Endothelial cell of umbilical vein (primary cell): ENCODE measurements at regions not wholly inside any gene's neighbourhood (a gene's known extent, or its start where the extent isn't known, plus 50 kb on each side); places are given as distances from the start of the nearest gene placed in this dataset.

Experiments used
- BruUV-seq: library from RNA; stranded (reverse); fragments of 400-500 nt; replicated peaks from 2 replicates; lab custom pipeline; 2021; lab: Mats Ljungman, UMichigan
- CTCF ChIA-PET: fragments of 300-600, 350-600 bp; sonication (Branson Sonifier 250); formaldehyde crosslinking; loops from one replicate; lab custom pipeline; 2021; ENCODE audit warnings: antibody characterized with exemption, inconsistent platforms; lab: Charles Lee
- POLR2A ChIA-PET: fragments of 300-600, 350-600 bp; sonication (Branson Sonifier 250); formaldehyde crosslinking; loops from one replicate; lab custom pipeline; 2021; ENCODE audit warnings: antibody characterized with exemption, inconsistent platforms; lab: Charles Lee
- DNase-seq: peaks from one replicate; pipeline ENCODE4 v3.0.0-alpha.2; 2011; ENCODE audit warnings: low read depth, low spot score
- FAIRE-seq: peaks from 2 replicates; lab custom pipeline; 2011; peaks lifted over from hg19 to GRCh38; lab: Jason Lieb, UNC
- H2AFZ ChIP-seq: 2 replicates; pipeline ENCODE4 v1.6.0; 2012; ENCODE audit warnings: low read depth, low read length, control low read depth, inconsistent platforms
- H3K27ac ChIP-seq: 2 replicates; pipeline ENCODE4 v1.5.1; 2011; ENCODE audit warnings: low read depth, mild to moderate bottlenecking, control low read depth, low read length, moderate library complexity; ENCODE audit not compliant: insufficient read depth
- H3K27me3 ChIP-seq, 2 experiments: 2 replicates each; pipeline versions ENCODE4 v1.6.0 to v1.6.1; 2011; ENCODE audit warnings: low read length in 2 of 2, mixed read lengths in 1 of 2; ENCODE audit not compliant: control insufficient read depth in 2 of 2, insufficient read depth in 2 of 2
- H3K36me3 ChIP-seq, 2 experiments: 2 replicates in 1 of 2; 3 replicates in 1 of 2; pipeline ENCODE4 v1.5.1; 2011; ENCODE audit warnings: low read length in 2 of 2, mild to moderate bottlenecking in 1 of 2, moderate library complexity in 1 of 2; ENCODE audit not compliant: control insufficient read depth in 2 of 2, insufficient read depth in 2 of 2; ENCODE audit errors: extremely low read depth in 1 of 2
- H3K4me1 ChIP-seq: 3 replicates; pipeline ENCODE4 v1.5.1; 2011; ENCODE audit warnings: mild to moderate bottlenecking, low read length; ENCODE audit not compliant: control insufficient read depth, insufficient read depth; ENCODE audit errors: extremely low read depth
- H3K4me2 ChIP-seq: 2 replicates; pipeline ENCODE4 v1.6.1; 2011; ENCODE audit warnings: low read length, control low read depth, mixed read lengths; ENCODE audit not compliant: insufficient read depth
- H3K4me3 ChIP-seq, 3 experiments: fragments of 200-600 bp in 1 of 3; sonication (generic), shearing (Covaris generic) in 1 of 3; replicated peaks in 1 of 3; 2 replicates each; pipeline ENCODE4 v1.5.1; 2011 to 2016; ENCODE audit warnings: control low read depth in 3 of 3, low read length in 3 of 3, mild to moderate bottlenecking in 2 of 3, inconsistent platforms in 1 of 3, low read depth in 1 of 3, moderate library complexity in 1 of 3; ENCODE audit not compliant: insufficient read depth in 1 of 3
- H3K79me2 ChIP-seq: 2 replicates; pipeline ENCODE4 v1.6.0; 2012; ENCODE audit warnings: low read length, inconsistent platforms; ENCODE audit not compliant: control insufficient read depth, insufficient read depth
- H3K9ac ChIP-seq: replicated peaks from 2 replicates; pipeline ENCODE3; 2011; ENCODE audit warnings: low read length, control low read depth; ENCODE audit not compliant: insufficient read depth; ENCODE audit errors: extremely low read depth
- H3K9me1 ChIP-seq: replicated peaks from 3 replicates; pipeline ENCODE4 v1.6.0; 2011; ENCODE audit warnings: mild to moderate bottlenecking, low read length; ENCODE audit not compliant: control insufficient read depth, insufficient read depth; ENCODE audit errors: extremely low read depth
- H3K9me3 ChIP-seq: replicated peaks from 2 replicates; pipeline ENCODE4 v1.5.1; 2012; ENCODE audit warnings: low read length, inconsistent platforms; ENCODE audit not compliant: control insufficient read depth, insufficient read depth
- H4K20me1 ChIP-seq: replicated peaks from 2 replicates; pipeline ENCODE3; 2011; ENCODE audit warnings: mild to moderate bottlenecking, low read length; ENCODE audit not compliant: control insufficient read depth, insufficient read depth; ENCODE audit errors: extremely low read depth
- EZH2 ChIP-seq: IDR thresholded peaks from 2 replicates; pipeline ENCODE4 v1.6.1; 2012; ENCODE audit warnings: borderline replicate concordance, low read depth, mild to moderate bottlenecking, moderate library complexity, low read length, inconsistent platforms; ENCODE audit not compliant: severe bottlenecking
- FOS ChIP-seq: IDR thresholded peaks from 2 replicates; pipeline ENCODE4 v1.6.1; 2011; ENCODE audit warnings: mild to moderate bottlenecking, low read length, moderate library complexity, borderline replicate concordance; ENCODE audit not compliant: insufficient read depth
- GATA2 ChIP-seq: IDR thresholded peaks from 2 replicates; pipeline ENCODE4 v1.7.0; 2011; ENCODE audit warnings: low read depth, mild to moderate bottlenecking, moderate library complexity, mixed read lengths, low read length; ENCODE audit not compliant: insufficient read length, insufficient read depth
- MYC ChIP-seq: IDR thresholded peaks from one replicate; pipeline ENCODE4 v1.6.1; 2011; ENCODE audit warnings: mild to moderate bottlenecking, low read depth, low read length
- POLR2A ChIP-seq: IDR thresholded peaks from 2 replicates; pipeline ENCODE4 v1.6.1; 2012; ENCODE audit warnings: low read depth, mild to moderate bottlenecking, control low read depth, low read length
- POLR2AphosphoS5 ChIP-seq: IDR thresholded peaks from 2 replicates; pipeline ENCODE4 v1.6.1; 2012; ENCODE audit warnings: low read depth, mild to moderate bottlenecking, control low read depth, low read length, moderate library complexity; ENCODE audit not compliant: insufficient read depth
- dilution Hi-C: fragments of 300-500 bp; cut with MboI; formaldehyde crosslinking; loops from one replicate; pipeline ENCODE4 v1.15.0; 2019; ENCODE audit warnings: low sequenced_read_pairs; ENCODE audit not compliant: extremely low pct_ligation_motif_present
- intact Hi-C: fragments of 100-400 bp; cut with micrococcal nuclease; formaldehyde crosslinking; loops from one replicate; pipeline ENCODE4 v1.10.0; 2022

GRCh38 chr15:52922871-52923270 is 132.7 kb upstream of the ONECUT1 start:
- H3K27ac ChIP-seq = no peak overlapping the region
- ChIA-PET CTCF (no interaction called here), POLR2A (no interaction called here)
- TF ChIP-seq FOS = no peak
- TF ChIP-seq GATA2 = no peak
- no peak for TF ChIP-seq POLR2AphosphoS5
- no peak overlapping the region for H2AFZ ChIP-seq
- no peak overlapping the region for H3K9ac ChIP-seq
- FAIRE-seq (no peak), DNase-seq (no peak)
- H3K79me2 ChIP-seq = no peaks in the 10 kb centered on the region
- H3K9me1 ChIP-seq = no peaks in the 10 kb centered on the region
- dilution Hi-C loops (no loop called here), intact Hi-C loops (no loop called here)
- H3K36me3 ChIP-seq = no peaks in the 10 kb centered on the region
- no peaks in the 10 kb centered on the region for H3K27me3 ChIP-seq
- H3K4me2 ChIP-seq = no peak overlapping the region
- no TSS peak for BruUV-seq
- H3K4me1 ChIP-seq = no peaks in the 10 kb centered on the region
- no peak overlapping the region for H3K4me3 ChIP-seq
- no peaks in the 10 kb centered on the region for H3K9me3 ChIP-seq
- H4K20me1 ChIP-seq = no peaks in the 10 kb centered on the region

DNA sequence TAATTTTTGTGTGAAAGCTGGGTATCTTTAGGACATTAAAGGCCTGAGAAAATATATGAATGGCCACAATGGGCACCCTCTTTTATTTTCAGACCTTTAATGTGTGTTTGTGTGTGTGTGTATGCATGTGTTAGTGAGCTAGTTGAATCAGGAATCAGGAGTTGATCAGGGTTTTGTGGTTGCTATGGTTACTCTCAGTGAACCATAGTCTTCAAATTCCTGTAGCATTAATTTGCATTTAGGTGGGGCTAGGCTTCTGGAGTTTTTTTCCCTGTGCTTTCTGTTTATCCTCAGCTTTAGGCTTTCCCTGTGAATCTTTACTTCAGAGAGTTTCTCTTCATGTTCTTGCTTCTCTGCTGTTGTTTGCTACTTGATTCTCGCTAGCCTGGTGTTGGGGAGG is 122.0 kb upstream of the ONECUT1 start:
- ChIA-PET CTCF (no interaction called here), POLR2A (no interaction called here)
- H3K4me2 ChIP-seq = no peak overlapping the region
- dilution Hi-C loops (no loop called here), intact Hi-C loops (no loop called here)
- no peaks in the 10 kb centered on the region for H3K9me1 ChIP-seq
- H3K4me3 ChIP-seq = no peak overlapping the region
- no peak overlapping the region for H3K9ac ChIP-seq
- TF ChIP-seq POLR2AphosphoS5 (no peak), MYC (no peak), FOS (no peak), POLR2A (no peak), EZH2 (no peak)
- H3K79me2 ChIP-seq = no peaks in the 10 kb centered on the region
- no peak for FAIRE-seq
- H3K36me3 ChIP-seq = no peaks in the 10 kb centered on the region
- no peak overlapping the region for H2AFZ ChIP-seq
- H3K27ac ChIP-seq = no peak overlapping the region
- no peaks in the 10 kb centered on the region for H3K4me1 ChIP-seq
- no peaks in the 10 kb centered on the region for H3K9me3 ChIP-seq
- DNase-seq = no peak
- H3K27me3 ChIP-seq = no peaks in the 10 kb centered on the region
- H4K20me1 ChIP-seq = no peaks in the 10 kb centered on the region
- BruUV-seq = no TSS peak
